SH-SY5Y (cell line): ENCODE measurements at regions not wholly inside any gene's neighbourhood (a gene's known extent, or its start where the extent isn't known, plus 50 kb on each side); places are given as distances from the start of the nearest gene placed in this dataset.

Source experiments
- GATA2 ChIP-seq: IDR thresholded peaks from 2 replicates; pipeline ENCODE4 v1.6.1; 2011; ENCODE audit warnings: mild to moderate bottlenecking, low read depth, low read length
- GATA3 ChIP-seq: IDR thresholded peaks from 2 replicates; pipeline ENCODE4 v1.6.1; 2011; ENCODE audit warnings: low read depth, mild to moderate bottlenecking, low read length, moderate library complexity

GRCh38 chr2:40737180-40737579 lies 285.3 kb upstream of the SLC8A1 start:
- no peak for TF ChIP-seq GATA2
- no peak for TF ChIP-seq GATA3
